GM06990 (cell line): ENCODE measurements at regions not wholly inside any gene's neighbourhood (a gene's known extent, or its start where the extent isn't known, plus 50 kb on each side); places are given as distances from the start of the nearest gene placed in this dataset.
"Not testable (repeated sequence)": the region's sequence is repeated elsewhere in the genome, so short reads cannot be mapped to it uniquely, and the experiment has no call there.

Experiments used
- DNase-seq: peaks from one replicate; pipeline ENCODE4 v3.0.0-alpha.2; 2011; ENCODE audit not compliant: insufficient read length; ENCODE audit errors: extremely low read depth
- H3K27me3 ChIP-seq: replicated peaks from 2 replicates; pipeline ENCODE4 v1.6.0; 2011; ENCODE audit warnings: low read length; ENCODE audit not compliant: control insufficient read depth, insufficient read depth
- H3K36me3 ChIP-seq: 2 replicates; pipeline ENCODE4 v1.5.1; 2011; ENCODE audit warnings: low read length; ENCODE audit not compliant: control insufficient read depth, insufficient read depth
- H3K4me3 ChIP-seq: replicated peaks from 2 replicates; pipeline ENCODE4 v1.5.1; 2011; ENCODE audit warnings: low read depth, mild to moderate bottlenecking, control low read depth, low read length
- TF ChIP-seq, protein P1 (sequence below): IDR thresholded peaks from 2 replicates; pipeline ENCODE4 v1.5.1; 2011; ENCODE audit warnings: low read length, control low read depth, mild to moderate bottlenecking, inconsistent platforms; ENCODE audit not compliant: insufficient read depth, poor library complexity, severe bottlenecking

DNA sequence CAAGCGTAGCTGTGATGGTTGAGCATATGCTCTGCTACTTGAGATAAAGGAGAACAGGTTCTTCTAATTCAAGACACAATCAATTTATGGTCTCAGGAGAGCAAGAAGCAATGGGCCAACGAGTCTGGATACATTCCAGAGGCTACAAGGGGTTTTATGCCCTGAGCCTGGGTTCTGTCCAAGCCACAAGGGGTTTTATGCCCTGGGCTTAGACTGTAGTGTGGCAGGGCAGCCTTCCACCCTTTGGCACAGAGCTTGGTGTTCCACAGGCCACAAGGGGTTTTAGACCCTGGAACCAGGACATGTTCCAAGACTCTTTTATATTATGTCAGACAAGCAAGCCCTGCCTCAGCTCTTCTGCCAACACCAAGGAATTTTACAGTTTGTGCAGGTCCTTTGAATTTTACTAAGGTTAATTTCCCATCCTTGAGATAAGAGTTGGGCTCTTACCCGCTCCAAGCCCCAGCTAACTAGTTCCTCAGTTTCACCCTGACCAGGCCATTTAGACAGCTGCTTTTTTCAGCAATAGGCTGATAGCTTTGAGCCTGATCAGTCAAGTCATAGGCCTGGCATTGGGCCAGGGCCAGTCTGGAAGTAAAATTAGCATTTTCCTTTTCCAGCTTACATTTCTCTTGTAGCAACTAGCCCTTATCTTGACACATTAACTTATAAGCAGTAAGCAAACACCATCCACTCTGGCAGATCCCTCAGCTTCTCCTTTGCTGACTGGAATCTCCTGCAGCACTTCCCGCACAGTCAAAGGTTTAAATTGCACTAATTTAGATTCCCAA lies 95.0 kb downstream of the ZNF737 start:
- no peak for DNase-seq
- Histone ChIP-seq H3K36me3 (no peaks in the 10 kb centered on the region), H3K4me3 (no peak overlapping the region), H3K27me3 (no peaks in the 10 kb centered on the region)
- TF ChIP-seq, protein P1, sequence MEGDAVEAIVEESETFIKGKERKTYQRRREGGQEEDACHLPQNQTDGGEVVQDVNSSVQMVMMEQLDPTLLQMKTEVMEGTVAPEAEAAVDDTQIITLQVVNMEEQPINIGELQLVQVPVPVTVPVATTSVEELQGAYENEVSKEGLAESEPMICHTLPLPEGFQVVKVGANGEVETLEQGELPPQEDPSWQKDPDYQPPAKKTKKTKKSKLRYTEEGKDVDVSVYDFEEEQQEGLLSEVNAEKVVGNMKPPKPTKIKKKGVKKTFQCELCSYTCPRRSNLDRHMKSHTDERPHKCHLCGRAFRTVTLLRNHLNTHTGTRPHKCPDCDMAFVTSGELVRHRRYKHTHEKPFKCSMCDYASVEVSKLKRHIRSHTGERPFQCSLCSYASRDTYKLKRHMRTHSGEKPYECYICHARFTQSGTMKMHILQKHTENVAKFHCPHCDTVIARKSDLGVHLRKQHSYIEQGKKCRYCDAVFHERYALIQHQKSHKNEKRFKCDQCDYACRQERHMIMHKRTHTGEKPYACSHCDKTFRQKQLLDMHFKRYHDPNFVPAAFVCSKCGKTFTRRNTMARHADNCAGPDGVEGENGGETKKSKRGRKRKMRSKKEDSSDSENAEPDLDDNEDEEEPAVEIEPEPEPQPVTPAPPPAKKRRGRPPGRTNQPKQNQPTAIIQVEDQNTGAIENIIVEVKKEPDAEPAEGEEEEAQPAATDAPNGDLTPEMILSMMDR = no peak

DNA sequence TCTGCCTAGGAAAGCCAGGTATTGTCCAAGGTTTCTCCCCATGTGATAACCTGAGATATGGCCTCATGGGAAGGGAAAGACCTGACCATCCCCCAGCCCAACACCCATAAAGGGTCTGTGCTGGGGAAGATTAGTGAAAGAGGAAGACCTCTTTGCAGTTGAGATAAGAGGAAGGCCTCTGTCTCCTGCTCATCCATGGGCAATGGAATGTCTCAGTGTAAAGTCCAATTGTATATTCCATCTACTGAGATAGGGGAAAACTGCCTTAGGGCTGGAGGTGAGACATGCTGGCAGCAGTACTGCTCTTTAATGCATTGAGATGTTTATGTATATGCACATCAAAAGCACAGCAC lies 99.0 kb downstream of the ZNF737 start:
- not testable (repeated sequence) for H3K36me3 ChIP-seq, H3K27me3 ChIP-seq, H3K4me3 ChIP-seq, DNase-seq

DNA sequence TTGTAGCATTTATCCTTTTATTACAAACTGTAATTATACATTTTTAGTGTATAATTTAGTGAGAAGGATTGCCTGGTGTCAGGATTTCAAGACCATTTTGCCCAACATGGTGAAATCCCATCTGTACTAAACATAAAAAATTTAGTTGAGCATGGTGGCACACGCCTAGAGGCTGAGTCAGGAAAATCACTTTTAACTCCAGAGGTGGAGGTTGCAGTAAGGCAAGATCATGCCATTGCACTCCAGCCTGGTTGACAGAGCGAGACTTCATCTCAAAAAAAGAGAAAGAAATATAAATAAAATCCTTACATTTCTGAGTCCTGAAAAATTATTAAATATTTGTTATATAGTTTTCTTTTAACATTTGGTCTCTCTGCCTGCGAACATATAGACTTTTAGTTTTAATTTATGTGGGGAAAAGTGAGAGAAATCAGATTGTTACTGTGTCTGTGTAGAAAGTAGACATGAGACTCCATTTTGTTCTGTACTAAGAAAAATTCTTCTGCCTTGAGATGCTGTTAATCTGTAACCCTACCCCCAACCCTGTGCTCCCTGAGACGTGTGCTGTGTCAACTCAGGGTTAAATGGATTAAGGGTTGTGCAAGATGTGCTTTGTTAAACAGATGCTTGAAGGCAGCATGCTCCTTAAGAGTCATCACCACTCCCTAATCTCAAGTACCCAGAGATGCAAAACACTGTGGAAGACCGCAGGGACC lies 99.5 kb downstream of the ZNF737 start:
- H3K27me3 ChIP-seq, H3K36me3 ChIP-seq, DNase-seq, H3K4me3 ChIP-seq: not testable (repeated sequence)

DNA sequence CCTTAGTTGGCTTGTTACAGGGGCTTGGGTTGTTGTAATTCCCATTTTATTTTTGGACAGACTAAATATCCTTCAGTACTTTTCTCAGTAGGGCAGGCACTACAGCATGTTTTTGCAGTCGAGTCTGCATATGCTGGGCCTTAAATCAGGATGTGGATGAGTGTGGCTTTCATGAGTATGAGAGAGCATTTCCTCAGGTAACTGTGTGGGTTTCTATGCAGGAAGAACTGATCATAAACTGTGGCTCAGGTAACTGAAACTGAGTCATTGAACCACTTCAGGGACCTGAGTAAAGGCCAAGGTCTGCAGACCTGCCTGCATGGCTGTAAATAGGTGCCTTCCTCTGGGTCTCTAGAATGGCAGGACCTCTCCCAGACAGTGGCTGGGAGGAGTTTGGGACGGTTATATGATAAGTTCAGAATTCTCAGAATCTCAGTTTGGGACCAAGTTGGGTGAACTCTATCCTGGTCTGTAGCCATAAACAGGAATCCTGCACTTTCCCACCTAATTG lies 112.1 kb downstream of the ZNF737 start:
- Histone ChIP-seq H3K4me3 (no peak overlapping the region), H3K36me3 (no peaks in the 10 kb centered on the region), H3K27me3 (no peaks in the 10 kb centered on the region)
- DNase-seq = no peak
- TF ChIP-seq, protein P1 = no peak

DNA sequence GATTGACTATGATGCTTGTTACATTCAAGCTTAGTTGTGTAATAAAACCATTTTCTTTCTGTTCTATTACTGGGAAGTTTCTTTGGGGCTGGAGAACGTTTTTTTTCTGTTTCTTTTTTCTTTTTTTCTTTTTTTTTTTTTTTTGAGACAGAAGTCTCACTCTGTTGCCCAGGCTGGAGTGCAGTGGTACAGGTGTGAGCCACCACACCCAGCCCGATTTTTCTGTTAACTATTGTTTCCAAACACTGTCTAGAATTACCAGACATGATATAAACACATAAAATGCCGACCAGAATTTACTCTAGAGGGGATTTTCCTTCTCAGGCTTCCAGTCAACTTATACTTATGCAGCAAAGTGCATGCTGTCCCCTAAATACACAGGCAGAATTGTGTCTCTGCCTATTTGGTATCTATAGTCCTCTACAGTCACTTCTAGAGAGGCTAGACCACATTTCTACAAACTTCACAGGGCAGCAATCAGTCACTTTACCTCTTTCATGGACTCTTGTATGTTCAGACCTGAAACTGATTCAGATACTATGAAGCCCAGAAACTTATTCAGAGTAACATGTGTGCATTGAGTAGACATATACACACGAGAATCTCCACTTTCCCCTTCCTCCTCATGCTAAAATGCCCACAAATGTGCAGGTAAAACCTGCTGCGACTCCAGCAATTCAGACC lies 121.2 kb downstream of the ZNF737 start:
- no peaks in the 10 kb centered on the region for H3K27me3 ChIP-seq
- no peaks in the 10 kb centered on the region for H3K36me3 ChIP-seq
- TF ChIP-seq, protein P1 = no peak
- no peak overlapping the region for H3K4me3 ChIP-seq
- DNase-seq = no peak

DNA sequence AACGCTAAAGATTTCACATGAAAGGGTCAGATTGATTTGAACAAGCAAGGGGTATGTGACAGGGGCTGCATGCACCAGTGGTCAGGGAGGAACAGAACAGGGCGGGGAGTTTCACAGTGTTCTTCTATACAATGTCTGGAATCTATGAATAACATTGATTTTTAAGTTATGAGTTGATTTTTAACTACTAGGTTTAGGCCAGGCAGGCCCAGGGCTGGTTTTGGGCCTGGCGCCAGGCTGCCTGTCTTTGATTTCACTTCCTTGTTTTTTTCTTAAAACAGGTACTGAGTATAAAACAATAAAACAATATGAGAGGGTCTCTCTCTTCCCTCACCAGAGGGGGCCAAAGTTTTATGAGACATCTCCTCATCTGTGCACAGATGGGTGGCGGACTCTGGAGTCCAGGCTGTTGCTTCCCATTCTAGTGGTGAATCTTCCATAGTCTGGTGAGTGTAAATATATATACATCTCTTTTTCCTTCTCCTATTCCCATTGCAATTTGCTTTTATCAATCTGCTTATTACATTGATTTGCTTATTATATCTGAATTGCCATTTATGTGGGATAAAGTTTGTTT lies 133.2 kb downstream of the ZNF737 start:
- H3K4me3 ChIP-seq, H3K27me3 ChIP-seq, DNase-seq, H3K36me3 ChIP-seq: not testable (repeated sequence)

DNA sequence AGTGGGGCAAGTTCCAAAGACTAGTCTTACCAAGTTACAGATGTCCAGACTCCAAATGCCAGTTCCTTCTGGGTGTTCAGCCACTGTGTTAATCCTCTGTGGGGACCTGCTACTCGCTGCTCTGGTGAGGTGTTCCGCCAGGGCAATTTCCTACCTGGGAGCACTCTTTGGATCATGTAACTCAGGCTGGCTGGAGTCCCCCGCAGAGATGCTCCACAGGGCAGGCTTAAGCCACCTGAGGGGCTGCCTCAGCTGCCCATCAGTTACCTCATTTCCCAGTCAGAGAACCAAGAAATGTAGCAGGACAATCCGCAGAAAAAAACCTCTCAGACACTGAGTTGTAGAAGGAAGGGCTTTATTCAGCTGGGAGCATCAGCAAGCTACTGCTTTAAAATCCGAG lies 133.8 kb downstream of the ZNF737 start:
- TF ChIP-seq, protein P1 = no peak
- Histone ChIP-seq H3K36me3 (no peaks in the 10 kb centered on the region), H3K27me3 (no peaks in the 10 kb centered on the region), H3K4me3 (no peak overlapping the region)
- DNase-seq = no peak
